ENCODE measurements at regions not wholly inside any gene's neighbourhood (a gene's known extent, or its start where the extent isn't known, plus 50 kb on each side); places are given as distances from the start of the nearest gene placed in this dataset.

- TF ChIP-seq EZH2 (IDR thresholded peaks at IDR 0.05) (no peak), POLR2AphosphoS5 (IDR thresholded peaks at IDR 0.05; ENCODE audit: borderline replicate concordance, low read depth, low read length) (no peak)
Measured at GRCh38 chr15:87557881-87558280, 698.7 kb downstream of the NTRK3 start.
